Lower lobe of right lung (tissue), 2 donors: ENCODE measurements at regions not wholly inside any gene's neighbourhood (a gene's known extent, or its start where the extent isn't known, plus 50 kb on each side); places are given as distances from the start of the nearest gene placed in this dataset.
A peak's percentile ranks its signal among the peaks of the same experiment; 100 is the strongest.

Experiments
- ATAC-seq, 2 donors: fragments of 200-7000 bp; cut with Tn5 transposase; one replicate each; pipeline ENCODE4 v1.9.1; 2020 to 2022; ENCODE audit warnings: mild to moderate bottlenecking in 2 of 2, moderate library complexity in 2 of 2
- DNase-seq: peaks from one replicate; pipeline ENCODE4 v3.0.0-alpha.2; 2020
- H3K27ac ChIP-seq: fragments of 200-600 bp; one replicate; pipeline ENCODE4 v1.8.0; 2022
- H3K27me3 ChIP-seq: fragments of 200-600 bp; one replicate; pipeline ENCODE4 v1.8.0; 2022; ENCODE audit warnings: low read depth
- H3K36me3 ChIP-seq: fragments of 200-600 bp; one replicate; pipeline ENCODE4 v1.8.0; 2022; ENCODE audit warnings: mild to moderate bottlenecking
- H3K4me1 ChIP-seq: fragments of 200-600 bp; one replicate; pipeline ENCODE4 v1.8.0; 2022
- H3K4me3 ChIP-seq: fragments of 200-600 bp; one replicate; pipeline ENCODE4 v1.8.0; 2022; ENCODE audit warnings: mild to moderate bottlenecking
- H3K9me3 ChIP-seq: fragments of 200-600 bp; one replicate; pipeline ENCODE4 v1.8.0; 2022
- CTCF ChIP-seq: fragments of 200-600 bp; IDR thresholded peaks from one replicate; pipeline ENCODE4 v1.8.0; 2022; ENCODE audit warnings: antibody characterized with exemption, mild to moderate bottlenecking
- intact Hi-C: fragments of 100-400 bp; cut with DNase I; formaldehyde crosslinking; loops from one replicate; pipeline ENCODE4 v1.11.0; 2022
- donor health status: DM: no; HTN: yes; CAD: no; lungs with severe emphysema.

- DNase-seq (no peak), ATAC-seq (peak in 1 of 2 donors; percentile 43)
- peak; percentile 38 for TF ChIP-seq CTCF
- Histone ChIP-seq H3K4me3 (no peak overlapping the region), H3K27me3 (no peaks in the 10 kb centered on the region), H3K4me1 (no peaks in the 10 kb centered on the region), H3K36me3 (no peaks in the 10 kb centered on the region), H3K9me3 (no peaks in the 10 kb centered on the region), H3K27ac (no peak overlapping the region)
- intact Hi-C loops = no loop called here
Observed at GRCh38 chr21:35616090-35616489, 444.2 kb downstream of the SETD4 start.

GRCh38 chr21:35615325-35615724, 445.0 kb downstream of the SETD4 start:
- peaks cover 1% of the 10 kb centered on the region for H3K27me3 ChIP-seq
- DNase-seq (no peak), ATAC-seq (no peak)
- H3K36me3 ChIP-seq = no peaks in the 10 kb centered on the region
- no peak overlapping the region for H3K27ac ChIP-seq
- H3K4me1 ChIP-seq = no peaks in the 10 kb centered on the region
- H3K9me3 ChIP-seq = no peaks in the 10 kb centered on the region
- no peak overlapping the region for H3K4me3 ChIP-seq
- TF ChIP-seq CTCF = no peak
- intact Hi-C loops = no loop called here

GRCh38 chr21:35614396-35614921, 445.9 kb downstream of the SETD4 start:
- ATAC-seq (no peak), DNase-seq (no peak)
- TF ChIP-seq CTCF = no peak
- H3K27ac ChIP-seq = no peak overlapping the region
- H3K4me3 ChIP-seq = no peak overlapping the region
- peaks cover 4% of the 10 kb centered on the region for H3K27me3 ChIP-seq
- H3K9me3 ChIP-seq = no peaks in the 10 kb centered on the region
- no peaks in the 10 kb centered on the region for H3K4me1 ChIP-seq
- H3K36me3 ChIP-seq = no peaks in the 10 kb centered on the region
- intact Hi-C loops = no loop called here

GRCh38 chr21:35611708-35612132, 448.6 kb downstream of the SETD4 start:
- Histone ChIP-seq H3K27me3 (peaks cover 4% of the 10 kb centered on the region), H3K27ac (no peak overlapping the region), H3K4me1 (no peaks in the 10 kb centered on the region), H3K36me3 (no peaks in the 10 kb centered on the region), H3K9me3 (no peaks in the 10 kb centered on the region), H3K4me3 (no peak overlapping the region)
- DNase-seq = no peak
- TF ChIP-seq CTCF = no peak
- intact Hi-C loops = no loop called here
- ATAC-seq = no peak

- Histone ChIP-seq H3K36me3 (no peaks in the 10 kb centered on the region), H3K27me3 (peaks cover 4% of the 10 kb centered on the region), H3K27ac (no peak overlapping the region), H3K4me1 (no peaks in the 10 kb centered on the region), H3K9me3 (no peaks in the 10 kb centered on the region), H3K4me3 (no peak overlapping the region)
- no peak for TF ChIP-seq CTCF
- intact Hi-C loops = no loop called here
- ATAC-seq (no peak), DNase-seq (no peak)
Observed at GRCh38 chr21:35609263-35609662, 451.1 kb downstream of the SETD4 start.

- Histone ChIP-seq H3K4me1 (no peaks in the 10 kb centered on the region), H3K4me3 (no peak overlapping the region), H3K36me3 (no peaks in the 10 kb centered on the region), H3K27me3 (peaks cover 7% of the 10 kb centered on the region), H3K27ac (no peak overlapping the region), H3K9me3 (no peaks in the 10 kb centered on the region)
- no peak for ATAC-seq
- DNase-seq = no peak
- intact Hi-C loops = no loop called here
- TF ChIP-seq CTCF = no peak
Observed at GRCh38 chr21:35607406-35607805, 452.9 kb downstream of the SETD4 start.
